ENCODE measurements at regions not wholly inside any gene's neighbourhood (a gene's known extent, or its start where the extent isn't known, plus 50 kb on each side); places are given as distances from the start of the nearest gene placed in this dataset.

DNA sequence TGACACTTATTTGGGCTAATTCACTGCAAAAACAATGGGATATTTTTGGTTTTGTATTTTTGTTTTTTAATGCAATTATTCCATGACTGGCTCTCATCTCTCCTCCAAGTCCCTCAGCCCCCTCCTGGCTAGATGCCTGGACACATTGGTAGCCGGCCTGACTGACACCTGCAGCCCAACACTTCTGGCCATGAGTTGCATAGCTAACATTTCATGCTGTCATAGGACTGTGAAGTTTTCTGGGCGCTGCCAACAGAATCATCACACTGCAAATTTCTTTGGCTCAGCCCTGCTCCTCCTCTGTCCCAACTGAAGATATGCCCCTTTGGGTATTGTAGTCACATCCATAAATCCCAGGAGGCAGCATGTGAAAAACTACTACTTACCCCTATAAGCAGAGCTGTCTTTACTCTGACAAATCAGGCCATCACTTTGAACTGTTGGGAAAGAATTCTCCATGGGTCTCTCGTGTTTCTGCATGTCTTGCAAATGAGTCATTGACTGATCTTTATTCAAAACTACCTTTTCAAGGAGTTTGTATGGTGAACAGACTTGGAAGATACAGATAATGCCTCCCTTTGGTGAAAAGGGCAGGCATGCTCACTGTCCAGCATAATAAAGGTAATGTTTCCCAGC, 126.7 kb upstream of the LGR5 start:
- TF ChIP-seq, protein P1, sequence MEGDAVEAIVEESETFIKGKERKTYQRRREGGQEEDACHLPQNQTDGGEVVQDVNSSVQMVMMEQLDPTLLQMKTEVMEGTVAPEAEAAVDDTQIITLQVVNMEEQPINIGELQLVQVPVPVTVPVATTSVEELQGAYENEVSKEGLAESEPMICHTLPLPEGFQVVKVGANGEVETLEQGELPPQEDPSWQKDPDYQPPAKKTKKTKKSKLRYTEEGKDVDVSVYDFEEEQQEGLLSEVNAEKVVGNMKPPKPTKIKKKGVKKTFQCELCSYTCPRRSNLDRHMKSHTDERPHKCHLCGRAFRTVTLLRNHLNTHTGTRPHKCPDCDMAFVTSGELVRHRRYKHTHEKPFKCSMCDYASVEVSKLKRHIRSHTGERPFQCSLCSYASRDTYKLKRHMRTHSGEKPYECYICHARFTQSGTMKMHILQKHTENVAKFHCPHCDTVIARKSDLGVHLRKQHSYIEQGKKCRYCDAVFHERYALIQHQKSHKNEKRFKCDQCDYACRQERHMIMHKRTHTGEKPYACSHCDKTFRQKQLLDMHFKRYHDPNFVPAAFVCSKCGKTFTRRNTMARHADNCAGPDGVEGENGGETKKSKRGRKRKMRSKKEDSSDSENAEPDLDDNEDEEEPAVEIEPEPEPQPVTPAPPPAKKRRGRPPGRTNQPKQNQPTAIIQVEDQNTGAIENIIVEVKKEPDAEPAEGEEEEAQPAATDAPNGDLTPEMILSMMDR (IDR thresholded peaks at IDR 0.05): no peak

DNA sequence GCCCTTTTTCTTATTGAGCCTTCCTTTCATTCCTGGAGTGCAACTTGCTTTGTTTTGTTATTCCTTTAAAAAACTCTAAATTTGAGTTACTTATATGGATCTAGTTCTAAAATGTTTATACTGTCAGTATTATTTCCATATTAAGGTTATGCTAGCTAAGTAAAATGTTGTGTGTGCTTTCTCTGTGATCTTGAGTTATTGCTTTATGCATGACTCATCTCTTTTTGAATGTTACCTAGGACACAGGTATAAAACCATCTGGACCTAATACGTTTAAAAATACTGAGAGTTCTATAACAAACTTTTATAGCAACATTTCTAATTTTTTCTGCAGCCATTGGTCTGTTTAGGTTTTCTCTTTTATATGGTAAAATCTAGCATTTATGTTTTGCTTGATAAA, 132.8 kb upstream of the LGR5 start:
- TF ChIP-seq, protein P1 (IDR thresholded peaks at IDR 0.05): no peak

DNA sequence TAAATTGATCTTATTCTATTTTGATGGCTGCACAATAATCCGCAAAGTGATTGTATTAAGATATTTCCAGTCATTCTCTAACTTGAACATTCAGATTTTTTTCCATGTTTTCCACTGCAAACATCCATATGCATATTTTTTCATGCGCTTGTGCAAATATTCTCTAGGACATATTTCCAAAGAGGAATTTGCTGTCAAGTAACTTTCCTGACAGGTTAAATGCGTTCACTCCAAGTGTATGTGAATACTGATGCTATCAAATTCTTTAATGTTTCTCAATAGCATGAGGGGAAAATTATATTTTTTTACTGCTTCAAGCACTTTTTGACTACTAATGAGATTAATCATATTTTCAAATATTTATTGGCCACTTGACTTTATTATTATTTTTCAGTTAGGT, 135.3 kb upstream of the LGR5 start:
- TF ChIP-seq, protein P1 (IDR thresholded peaks at IDR 0.05): no peak

DNA sequence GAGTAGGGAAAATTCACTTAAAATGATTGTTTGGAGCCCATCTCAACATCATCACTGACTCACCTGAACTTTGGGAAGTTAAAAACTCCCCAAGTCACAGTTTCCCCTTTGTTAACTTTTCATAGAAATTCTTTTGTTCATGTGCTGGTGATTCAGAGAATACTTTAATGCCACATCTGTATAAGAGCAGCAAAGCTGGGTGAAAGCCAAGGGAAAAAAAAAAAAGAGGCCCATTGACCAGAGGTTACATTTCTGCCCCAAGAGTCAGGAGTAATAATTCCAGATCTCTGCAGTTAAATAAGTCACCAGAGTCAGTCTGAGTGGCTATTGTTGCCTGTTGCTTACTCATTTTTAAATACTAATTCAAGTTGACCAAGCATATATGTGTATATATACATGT, 136.4 kb upstream of the LGR5 start:
- TF ChIP-seq, protein P1 (IDR thresholded peaks at IDR 0.05): no peak

DNA sequence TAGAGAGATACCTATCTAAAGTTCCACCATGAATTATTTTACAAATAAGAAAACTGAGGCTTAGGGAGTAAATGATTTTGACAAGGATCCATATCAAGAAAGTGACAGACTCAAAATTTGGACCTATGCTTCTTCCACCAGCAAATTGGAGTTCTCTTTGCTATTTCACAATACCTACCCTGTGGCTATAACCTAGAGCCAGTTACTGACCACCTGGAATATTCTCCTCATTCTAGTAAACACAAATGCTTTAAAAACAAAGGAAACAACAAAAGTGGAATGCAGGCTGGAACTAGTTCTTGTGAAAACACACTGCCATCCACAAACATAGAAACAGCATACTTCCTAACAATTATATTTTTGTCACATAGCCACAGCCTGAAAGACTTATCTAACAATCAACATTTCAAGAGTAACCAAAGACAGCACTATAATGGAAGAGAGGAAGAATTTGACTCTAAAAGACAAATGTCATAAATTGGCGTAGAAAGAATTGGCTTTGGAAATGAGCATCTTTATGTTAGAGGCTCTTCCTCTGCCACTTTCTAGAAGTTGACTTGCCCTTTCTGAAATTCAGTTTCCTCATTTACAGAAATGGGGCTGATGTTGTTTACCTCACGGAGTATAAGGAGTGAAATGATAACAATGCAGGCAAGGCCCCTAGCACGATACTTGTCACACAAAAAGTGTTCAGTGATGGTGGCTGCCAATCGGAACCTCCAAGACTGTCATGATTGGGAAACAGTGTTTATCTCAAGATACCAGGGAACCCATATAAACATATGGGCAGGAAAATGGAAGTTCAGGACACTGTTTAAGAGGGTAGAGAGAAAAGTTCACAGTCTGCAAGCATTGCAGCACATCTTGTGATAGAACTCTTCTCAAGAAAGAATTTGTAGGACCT, 138.6 kb upstream of the LGR5 start:
- TF ChIP-seq, protein P1 (IDR thresholded peaks at IDR 0.05): no peak

DNA sequence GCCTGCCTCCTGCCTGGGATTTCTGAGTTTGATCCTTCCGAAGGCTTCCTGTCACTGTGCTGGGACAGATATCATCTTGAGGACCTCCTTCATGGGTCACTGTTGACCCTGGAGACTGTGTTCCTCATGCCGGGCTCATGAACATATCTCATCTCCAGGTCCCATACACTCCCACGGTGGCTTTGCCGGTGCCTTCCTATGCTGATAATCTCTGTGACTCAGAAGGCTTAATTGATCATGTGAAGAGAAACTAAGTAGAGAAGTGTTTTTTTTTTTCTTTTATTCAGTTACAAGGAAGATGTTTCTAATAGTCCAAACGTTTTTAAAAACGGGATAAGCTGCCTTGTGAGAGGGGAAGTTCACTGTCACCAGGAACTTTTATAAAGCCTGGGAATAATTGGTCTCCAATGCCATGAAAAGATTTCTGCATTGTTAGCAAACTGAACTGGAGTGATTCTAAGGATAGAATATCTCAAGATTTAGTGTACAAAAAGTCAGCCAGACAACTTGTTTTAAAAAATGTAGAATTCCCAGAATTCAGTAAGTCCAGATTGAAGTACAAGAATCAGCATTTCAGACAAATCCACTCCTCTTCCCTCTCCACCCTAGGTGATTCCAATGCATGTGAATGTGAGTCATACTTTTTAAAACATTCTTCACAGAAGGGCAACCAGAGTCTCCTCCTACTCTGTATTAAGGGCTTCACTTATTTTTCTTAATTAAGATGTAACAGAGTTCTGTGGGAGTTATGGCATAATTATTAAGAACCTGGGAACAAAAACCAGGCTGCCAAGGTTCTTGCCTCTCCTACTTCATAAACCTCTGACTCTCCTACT, 139.8 kb upstream of the LGR5 start:
- TF ChIP-seq, protein P1 (IDR thresholded peaks at IDR 0.05): no peak

DNA sequence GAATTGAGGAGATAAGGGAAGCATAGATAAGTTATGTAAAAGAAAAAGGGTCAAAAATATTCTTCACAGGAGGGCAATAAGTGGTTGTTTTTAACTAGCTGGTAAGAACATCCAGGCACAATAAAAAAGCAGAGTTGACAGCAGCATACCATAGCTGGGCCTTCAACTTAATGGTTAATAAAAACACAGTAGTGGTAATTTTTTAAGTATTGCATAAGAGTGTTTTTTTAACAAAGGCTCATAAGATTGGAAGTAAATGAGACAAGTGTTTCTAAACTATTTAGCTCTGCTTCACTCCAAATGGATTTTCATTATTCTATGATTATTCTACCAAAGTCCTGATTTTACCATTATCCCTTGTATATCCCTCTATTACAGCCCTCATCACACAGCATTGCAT, 140.1 kb upstream of the TSPAN8 start:
- TF ChIP-seq, protein P1 (IDR thresholded peaks at IDR 0.05): no peak
